ENCODE measurements at regions not wholly inside any gene's neighbourhood (a gene's known extent, or its start where the extent isn't known, plus 50 kb on each side); places are given as distances from the start of the nearest gene placed in this dataset.

DNA sequence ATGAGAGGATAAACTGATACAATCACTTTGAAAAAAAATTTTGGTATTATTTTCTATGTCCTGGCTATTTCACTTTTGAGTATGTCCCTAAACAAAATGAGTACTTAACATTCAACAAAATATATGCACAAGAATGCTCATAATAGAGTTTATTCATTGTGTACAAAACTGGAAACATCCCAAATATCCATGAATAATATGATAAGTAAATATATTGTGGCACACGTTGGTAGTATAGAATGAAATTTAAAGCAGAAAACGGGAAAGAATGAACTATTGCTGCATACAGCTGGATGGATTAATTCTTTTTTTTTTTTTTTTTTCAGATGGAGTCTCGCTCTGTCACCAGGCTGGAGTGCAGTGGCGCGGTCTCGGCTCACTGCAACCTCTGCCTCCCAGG lies 725.2 kb downstream of the LTN1 start:
- TF ChIP-seq CTCF (optimal IDR thresholded peaks at IDR 0.05 in 1 of 3, IDR thresholded peaks at IDR 0.05 in 1 of 3, conservative IDR thresholded peaks at IDR 0.05 in 1 of 3; ENCODE audit: extremely low read depth in 1 of 3, insufficient read depth in 2 of 3, low read length in 3 of 3) (no peak), EZH2 (IDR thresholded peaks at IDR 0.05; ENCODE audit: low read length) (no peak)
